GM12873 (cell line): ENCODE measurements at regions not wholly inside any gene's neighbourhood (a gene's known extent, or its start where the extent isn't known, plus 50 kb on each side); places are given as distances from the start of the nearest gene placed in this dataset.

Experiments
- CTCF ChIP-seq: IDR thresholded peaks from 2 replicates; pipeline ENCODE4 v1.5.1; 2012; ENCODE audit warnings: low read depth, mild to moderate bottlenecking, moderate library complexity, low read length, control low read depth; ENCODE audit not compliant: insufficient read depth; ENCODE audit errors: missing control alignments

GRCh38 chr20:43262341-43262740 lies 72.6 kb upstream of the PTPRT start:
- no peak for TF ChIP-seq CTCF

- no peak for TF ChIP-seq CTCF
These were observed 66.2 kb upstream of the PTPRT start for GRCh38 chr20:43255877-43256276.

GRCh38 chr20:43252761-43253160 lies 63.1 kb upstream of the PTPRT start:
- TF ChIP-seq CTCF: no peak

GRCh38 chr20:43248341-43248740 lies 58.6 kb upstream of the PTPRT start:
- TF ChIP-seq CTCF: no peak

- TF ChIP-seq CTCF: no peak
These were observed 57.7 kb upstream of the PTPRT start for GRCh38 chr20:43247361-43247760.

GRCh38 chr20:43244647-43245046 lies 54.9 kb upstream of the PTPRT start:
- no peak for TF ChIP-seq CTCF

GRCh38 chr20:43243672-43244269 lies 54.1 kb upstream of the PTPRT start:
- TF ChIP-seq CTCF: peak; percentile 32

- no peak for TF ChIP-seq CTCF
These were observed 51.5 kb upstream of the PTPRT start for GRCh38 chr20:43241057-43241702.
